Stimulated activated CD4-positive, alpha-beta T cell treated with anti-CD3 and anti-CD28 coated beads, Interleukin-12 subunit alpha, Interleukin-12 subunit beta, amount 100 ng/mL, for 48 hours (primary cell): ENCODE measurements at regions not wholly inside any gene's neighbourhood (a gene's known extent, or its start where the extent isn't known, plus 50 kb on each side); places are given as distances from the start of the nearest gene placed in this dataset.
"Not testable (repeated sequence)": the region's sequence is repeated elsewhere in the genome, so short reads cannot be mapped to it uniquely, and the experiment has no call there.

Experiments
- DNase-seq, 3 donors: peaks; one replicate each; pipeline ENCODE4 v3.0.0-alpha.2; 2020; ENCODE audit warnings: low read depth in 2 of 3, low spot score in 1 of 3

DNA sequence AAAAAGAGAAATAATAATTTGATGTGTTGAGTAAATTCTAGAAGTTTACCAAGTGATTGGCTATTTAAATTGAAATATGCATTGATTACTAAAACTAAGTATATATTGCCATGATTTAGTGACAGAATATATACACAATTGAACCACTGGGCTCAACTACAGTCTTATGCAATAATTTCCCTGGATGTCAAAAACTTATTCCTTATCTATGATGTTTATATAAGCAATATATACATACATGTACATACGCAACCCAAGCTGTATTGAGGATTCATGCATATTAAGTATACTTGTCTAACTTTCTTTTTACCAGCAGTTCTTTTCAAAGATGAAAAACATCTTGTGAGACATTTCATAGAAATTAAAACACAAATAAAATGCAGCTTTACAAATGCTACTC is 165.8 kb downstream of the ZIC4 start:
- DNase-seq, result no peak

DNA sequence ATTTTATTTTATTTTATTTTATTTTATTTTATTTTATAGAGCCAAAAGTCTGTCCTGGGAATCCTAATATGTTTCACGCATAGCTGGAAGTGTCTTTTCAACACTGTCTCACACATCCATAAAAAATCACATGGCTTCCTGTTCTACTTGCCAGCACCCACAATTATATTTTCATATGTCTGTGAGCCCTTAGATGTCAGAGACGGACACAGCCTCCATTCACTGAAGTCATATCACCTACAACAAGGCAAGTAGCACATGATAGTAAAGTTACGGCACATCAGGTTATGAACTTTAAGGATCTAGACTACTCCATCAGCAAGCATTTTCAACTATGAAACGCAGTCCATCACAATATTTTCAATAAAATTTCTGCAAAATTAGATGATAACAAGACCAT is 168.4 kb downstream of the ZIC4 start:
- DNase-seq, result no peak

DNA sequence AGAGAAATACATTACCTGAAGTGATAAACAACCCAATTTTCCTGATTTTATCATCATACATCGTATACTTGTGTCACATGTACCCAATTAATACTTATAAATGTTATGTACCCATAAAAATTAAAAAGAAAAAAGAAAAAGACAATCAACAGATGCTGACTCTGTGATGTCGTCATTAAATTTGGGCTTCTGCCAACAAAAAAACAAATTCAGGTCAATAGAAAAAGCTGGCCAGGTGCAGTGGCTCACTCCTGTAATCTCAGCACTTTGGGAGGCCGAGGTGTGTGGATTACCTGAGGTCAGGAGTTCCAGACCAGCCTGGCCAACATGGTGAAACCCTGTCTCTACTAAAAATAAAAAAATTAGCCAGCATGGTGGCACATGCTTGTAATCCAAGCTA is 174.4 kb downstream of the ZIC4 start:
- DNase-seq, result not testable (repeated sequence)

DNA sequence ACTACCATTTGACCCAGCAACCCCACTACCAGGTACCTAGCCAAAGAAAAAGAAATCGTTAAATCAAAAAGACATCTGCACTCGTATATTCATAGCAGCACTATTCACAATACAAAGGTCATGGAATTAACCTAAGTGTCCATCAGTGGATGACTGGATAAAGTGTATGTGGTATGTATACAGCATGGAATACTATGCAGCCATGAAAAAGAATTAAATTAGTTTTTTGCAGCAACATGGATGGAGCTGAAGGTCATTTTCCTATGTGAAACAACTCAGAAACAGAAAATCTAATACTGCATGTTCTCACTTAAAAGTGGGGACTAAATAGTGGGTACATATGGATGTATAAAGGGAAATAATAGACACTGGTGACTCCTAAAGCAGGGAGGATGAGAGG is 175.2 kb downstream of the ZIC4 start:
- no peak for DNase-seq

DNA sequence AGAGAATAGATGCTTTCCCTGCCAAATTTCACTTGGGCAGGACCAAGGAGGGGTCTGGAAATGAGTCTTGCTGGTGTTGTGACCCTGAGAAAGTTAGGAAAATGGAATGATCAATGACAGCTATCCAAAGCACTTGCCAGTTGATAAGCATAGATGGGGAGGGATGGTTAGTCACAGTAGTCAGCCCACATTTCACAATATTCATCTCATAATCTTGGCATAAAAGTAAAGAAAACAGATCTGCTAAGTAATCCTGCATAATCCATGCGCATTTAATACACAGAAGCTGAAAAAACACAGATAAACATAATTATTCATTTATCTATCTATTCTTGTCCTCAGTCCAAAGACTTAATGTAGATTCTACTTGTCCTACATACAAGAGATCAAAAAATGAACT is 184.1 kb downstream of the ZIC4 start:
- no peak for DNase-seq

DNA sequence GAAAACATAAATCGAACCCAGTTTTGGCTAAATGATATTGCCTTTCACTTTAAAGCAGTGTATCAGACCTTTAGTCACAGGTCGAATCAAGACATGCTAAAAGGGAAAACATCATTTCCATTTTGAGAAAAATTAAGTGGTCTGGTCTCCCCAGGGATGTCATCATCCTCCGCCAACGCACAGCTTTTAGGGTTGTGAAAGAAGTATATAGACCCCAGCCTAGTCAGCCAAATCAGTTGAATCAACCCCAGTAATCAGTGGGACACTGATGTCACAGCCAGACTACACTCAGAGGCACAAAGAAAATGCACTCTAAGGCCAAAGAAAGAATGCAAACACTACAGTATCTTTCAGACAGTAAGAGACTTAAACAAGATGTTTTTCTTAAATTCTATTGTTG is 187.4 kb downstream of the ZIC4 start:
- no peak for DNase-seq

DNA sequence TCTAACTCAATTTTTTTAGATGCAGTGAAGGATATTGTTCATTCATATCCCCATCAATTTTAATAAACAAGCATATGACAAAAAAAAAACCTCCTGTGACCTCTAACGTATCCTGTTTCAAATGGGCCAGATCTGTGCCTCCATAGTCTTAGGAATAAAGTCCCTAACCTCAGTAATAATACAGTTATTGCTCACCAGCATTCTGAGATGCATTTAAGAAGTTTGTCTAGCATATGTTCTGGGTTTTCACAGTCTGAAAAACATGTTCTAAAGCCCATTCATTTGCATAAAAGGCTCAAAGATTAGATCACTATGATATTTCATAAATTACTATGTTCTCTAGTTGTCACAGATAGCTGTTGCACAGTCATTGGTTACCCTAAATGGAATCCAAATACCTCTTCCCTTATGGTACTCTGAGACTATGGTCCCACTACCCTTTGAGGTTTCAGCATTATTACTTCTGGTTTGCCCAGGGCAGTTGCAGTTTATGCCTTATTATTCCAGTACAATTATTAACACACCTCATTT is 190.1 kb downstream of the ZIC4 start:
- no peak for DNase-seq

DNA sequence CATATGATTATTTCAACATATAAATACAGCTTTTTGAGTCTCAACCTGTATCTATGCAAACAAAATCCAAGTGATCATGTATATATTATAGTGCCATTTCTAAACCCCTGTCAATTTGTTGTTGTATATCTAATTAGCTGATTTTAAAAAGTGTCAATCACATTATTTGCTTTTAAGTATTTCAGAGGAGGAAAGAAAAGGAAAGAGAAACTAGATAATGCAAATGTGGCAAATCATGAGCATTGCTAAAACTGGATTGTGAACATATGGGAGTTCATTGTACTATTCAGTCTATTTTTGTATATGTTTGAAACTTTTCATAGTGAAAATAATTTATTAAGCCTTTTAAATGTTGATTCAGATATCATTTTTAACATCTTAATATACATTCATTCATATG is 190.7 kb downstream of the ZIC4 start:
- no peak for DNase-seq

DNA sequence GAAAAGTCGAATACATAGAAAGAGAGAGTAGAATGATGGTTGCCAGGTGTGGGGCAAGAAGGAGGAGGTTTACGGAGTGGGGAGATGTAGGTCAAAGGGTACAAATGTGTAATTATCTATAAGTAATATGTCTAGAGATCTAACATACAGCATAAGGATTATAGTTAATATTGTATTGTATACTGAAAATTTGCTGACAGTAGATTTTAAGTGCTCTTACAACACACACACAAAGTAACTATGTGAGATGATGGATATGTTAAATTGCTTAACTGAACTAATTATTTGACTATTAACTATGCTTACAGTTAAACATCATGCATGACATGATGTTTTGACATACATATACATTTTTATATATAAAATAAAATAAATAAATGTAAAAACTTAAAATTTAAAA is 192.7 kb downstream of the ZIC4 start:
- no peak for DNase-seq

DNA sequence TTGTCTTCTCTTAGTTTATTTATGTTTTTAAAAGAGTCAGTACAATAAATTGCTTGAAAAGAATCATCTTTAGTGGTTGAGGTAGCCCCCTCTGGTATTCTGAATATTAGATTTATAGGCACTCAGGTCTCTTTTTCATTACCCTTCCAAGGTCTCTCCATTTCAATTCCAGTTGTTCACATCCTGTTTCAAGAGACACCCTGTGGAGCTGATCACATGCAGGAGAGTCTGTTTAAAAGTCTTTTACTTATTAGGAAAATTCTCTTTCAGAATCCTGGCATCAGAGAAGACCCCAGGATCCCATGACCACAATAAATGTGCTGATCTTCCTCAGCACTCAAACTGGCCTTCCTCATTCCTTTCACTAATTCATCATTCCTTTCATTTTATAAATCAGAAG is 195.7 kb downstream of the ZIC4 start:
- no peak for DNase-seq

DNA sequence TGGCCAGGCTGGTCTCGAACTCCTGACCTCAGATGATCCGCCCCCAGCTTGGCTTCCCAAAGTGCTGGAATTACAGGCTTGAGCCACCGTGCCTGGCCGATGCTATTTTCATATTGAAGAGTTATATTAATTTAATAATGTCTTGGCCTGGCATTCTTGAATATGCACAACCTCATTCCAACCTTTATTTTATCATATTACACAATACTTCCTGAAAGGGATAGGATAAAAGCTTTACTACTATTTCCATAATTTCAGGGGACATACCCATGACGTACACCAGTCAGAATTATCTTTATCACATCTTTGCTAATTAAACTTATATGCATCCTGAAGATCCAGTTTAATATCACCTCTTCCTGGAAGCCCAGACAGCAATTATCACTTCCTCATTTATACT is 205.3 kb downstream of the ZIC4 start:
- DNase-seq, result no peak

DNA sequence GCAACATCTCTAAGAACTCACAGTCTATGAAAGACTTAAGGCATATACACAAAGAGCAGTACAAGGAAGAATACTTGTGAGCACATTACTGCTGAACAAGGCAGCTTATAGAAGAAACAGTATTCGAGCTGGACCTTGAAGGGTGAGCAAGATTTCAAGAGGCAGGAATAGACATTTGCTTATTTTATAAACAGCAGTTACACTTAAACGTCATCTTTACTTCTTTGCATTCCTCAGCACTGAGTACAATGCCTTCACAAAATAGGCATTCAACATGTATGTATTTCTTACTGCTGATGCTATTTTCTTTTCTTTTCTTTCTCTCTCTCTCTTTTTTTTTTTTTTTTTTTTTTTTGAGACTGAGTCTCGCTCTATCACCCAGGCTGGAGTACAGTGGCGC is 205.8 kb downstream of the ZIC4 start:
- no peak for DNase-seq

DNA sequence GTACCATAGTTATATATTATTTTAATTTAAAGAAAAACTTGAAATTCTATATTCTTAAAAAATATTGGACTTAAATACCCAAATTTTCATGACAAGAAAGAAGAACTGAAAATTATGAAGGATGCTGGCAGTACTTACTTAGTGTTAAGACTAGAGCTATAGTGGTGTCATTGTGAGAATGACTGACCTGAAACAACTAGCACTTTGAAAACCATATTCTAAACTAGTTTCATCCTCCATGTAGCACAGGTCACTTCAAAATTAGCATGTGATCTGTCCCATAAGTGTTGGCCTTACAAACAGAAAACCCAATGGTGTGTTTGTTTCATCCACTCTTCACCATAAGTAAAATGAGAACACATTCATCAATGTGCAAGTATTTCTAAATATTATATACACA is 208.6 kb downstream of the ZIC4 start:
- no peak for DNase-seq

DNA sequence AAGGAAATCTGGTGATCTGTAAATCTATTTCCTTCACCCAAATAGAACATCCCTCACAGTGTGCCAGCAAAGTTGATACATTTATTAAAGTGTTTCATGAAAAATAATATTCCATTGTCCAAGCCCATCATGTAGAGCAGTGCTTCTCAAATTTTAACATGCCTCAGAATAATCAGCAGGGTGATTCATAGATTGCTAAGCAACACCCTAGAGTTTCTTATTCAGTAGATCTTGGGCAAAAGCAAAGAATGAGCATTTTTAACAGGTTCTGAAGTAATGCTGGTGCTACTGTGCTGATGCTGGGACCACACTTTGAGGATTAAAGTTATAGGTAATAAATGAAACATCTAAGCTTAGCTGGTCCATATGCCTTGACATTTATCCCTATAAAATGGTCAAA is 210.5 kb downstream of the ZIC4 start:
- no peak for DNase-seq

DNA sequence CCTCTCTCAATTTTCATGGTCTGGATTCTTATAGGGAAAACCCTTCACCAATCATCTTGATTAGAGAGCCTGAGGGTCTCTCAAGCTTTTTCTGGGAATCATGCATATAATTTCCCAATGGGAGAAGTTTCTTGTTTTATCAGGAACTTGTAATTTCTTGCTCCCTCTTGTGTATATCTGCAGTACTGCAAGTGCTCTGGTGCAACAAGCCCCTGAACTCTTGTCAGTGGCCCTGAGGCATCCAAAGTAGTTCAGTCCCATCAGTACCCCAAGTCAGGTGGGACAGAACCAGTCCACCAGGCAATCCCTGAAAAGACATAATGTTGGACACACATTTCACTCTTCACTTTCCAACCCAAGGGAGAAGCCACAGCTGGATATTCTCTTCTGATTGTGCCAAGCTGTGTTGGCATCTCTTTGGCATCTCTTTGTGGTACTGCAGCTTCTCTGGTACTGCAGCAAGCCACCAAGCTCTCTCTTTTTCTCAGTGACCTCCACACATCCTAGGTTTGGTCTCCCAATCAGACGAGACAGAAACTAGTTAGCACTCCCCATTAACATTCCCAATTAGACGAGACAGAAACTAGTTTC is 214.5 kb downstream of the ZIC4 start:
- DNase-seq, result peak in 1 of 3 donors; percentile 0

DNA sequence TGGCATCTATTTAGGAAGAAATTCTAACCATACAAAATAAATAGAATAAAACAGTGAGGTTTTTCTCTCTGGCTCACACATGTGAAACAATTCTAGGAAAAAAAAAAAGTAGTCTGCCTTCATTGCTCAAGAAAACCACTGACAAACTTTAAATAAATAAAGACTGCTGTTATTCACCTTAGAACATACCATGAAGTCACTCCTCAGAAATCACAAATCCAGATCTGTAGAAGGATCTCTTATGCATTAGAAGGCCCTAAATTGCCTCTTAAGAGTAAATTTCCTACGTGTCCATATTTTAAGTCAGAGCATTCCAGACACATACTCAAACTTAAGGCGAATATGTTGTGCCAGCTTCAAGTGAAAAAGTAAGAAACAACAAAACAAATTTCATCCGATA is 217.3 kb downstream of the ZIC4 start:
- no peak for DNase-seq

DNA sequence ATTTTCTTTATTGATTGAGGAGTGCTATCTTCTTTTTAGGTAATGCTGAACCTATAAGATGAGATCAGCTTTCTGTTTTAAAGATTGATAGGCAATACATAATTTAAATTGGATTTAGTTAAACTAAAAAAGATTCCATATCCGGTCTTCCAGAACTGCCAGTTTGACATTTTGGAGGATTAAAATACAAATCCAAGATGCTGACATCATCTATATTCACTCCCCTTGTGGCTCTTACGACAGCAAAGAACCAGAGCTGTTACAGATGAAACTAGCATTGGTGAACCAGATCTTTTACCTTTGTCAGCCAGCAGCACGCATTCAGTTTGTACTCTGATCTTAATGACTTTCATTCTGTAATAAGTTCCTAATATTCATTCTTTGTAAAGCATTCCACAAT is 218.7 kb downstream of the ZIC4 start:
- no peak for DNase-seq

DNA sequence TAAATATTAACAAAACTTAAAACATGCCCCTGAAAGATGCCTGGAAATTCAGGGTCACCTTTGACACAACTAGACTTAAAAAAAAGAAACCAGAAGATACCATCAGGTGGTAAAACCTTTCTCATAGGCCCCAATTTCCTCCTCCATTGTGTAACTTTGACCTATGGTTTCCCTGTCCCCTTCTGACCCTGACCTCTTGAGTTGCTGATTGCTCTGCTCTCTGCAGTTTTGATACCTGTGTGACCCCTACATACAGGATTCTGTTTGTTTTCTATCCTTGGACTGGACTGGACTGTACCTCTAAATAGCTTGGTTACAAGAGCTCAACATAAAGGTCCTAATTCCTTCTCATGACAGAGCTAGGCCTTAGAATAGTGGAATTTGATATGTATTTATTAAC is 220.6 kb downstream of the ZIC4 start:
- no peak for DNase-seq

DNA sequence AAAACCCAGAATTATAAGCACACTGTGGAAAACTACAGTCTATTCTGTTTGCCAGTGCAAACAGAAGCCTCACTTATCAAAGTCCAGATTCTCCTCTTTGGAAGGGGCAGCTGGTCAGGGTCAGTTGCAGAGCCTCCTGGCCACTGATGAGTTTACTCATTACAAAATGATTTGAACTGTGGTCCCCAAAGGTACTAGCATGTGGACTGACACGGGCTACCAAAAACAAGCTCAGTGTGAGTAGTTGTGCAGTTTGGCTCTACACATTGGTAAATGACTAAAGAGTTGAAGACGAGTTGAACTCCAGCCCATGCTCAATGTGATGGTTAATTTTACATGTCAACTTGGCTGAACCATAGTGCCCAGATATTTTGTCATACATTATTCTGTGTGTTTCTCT is 221.5 kb downstream of the ZIC4 start:
- DNase-seq, result no peak

DNA sequence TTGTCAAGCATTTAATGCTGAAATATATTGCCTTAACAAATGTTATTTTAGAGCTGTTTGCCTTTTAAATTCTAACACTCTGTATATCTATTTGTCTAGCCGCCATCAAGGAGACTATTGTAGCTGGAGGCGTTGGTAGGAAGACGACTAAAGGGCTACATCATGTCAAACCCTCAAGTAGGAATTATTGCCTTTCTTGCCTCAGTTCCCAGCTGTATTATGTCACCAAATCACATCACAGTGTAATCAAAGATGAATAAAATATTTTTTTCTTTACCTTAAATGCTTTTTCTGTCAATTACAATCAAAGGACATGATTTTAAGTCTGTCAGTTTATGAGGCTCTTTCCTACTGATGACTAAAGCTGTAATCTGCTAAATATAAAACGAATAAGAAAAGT is 233.1 kb downstream of the ZIC4 start:
- no peak for DNase-seq

DNA sequence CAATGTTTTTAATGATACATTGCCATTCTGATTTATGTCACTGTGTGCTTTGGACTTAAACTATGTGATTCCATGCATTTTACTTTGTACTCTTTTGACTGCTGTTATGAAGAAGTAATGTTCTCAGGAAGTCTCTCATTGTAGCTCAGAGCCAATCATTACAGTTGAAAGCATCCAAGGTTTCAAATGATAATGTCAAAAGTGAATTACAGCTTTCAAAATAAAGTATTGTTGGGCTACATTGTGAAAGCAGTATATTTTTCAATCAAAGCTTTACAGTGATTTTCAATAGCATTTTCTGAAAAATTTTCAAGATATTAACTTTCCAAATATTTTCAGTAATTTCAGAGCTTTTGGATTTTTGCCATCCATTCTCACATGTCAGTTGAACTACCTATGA is 243.6 kb downstream of the ZIC4 start:
- DNase-seq, result no peak

DNA sequence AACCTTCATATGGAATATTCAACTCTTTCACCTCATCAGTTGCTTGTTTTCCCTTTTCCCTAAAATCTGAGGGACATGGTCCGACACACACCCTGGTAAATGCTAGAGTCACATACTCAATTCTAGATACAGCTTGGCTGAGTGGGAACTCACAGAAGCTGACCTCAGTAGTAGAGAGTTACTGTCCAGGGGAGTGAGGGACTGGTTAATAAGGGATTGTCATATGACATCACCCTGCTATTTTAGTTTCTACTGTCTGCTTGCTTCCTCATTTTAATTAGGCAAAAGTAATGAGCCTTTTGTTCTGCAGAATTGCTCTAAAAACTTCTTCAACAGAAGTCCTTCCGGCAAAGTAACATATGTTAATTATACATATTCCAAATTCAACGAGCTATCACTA is 244.5 kb downstream of the ZIC4 start:
- DNase-seq, result no peak

DNA sequence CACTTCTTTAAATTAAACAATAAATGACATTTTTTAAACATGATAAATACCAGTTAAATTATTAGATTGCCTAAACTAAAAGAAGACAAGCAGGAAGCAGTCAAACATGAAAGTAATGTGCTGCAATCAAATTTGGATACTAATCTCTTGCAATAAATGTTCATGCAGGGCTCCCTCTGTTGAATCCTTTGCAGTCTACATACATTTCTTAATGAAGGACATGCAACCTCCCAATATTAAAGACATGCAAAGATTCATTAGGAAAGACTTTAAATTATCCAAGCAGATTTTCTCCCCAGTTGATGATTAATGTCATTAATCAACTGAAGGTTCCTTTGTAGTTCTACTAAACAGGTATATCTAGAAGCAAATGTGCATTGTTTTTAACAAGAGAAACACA is 245.4 kb downstream of the ZIC4 start:
- no peak for DNase-seq

DNA sequence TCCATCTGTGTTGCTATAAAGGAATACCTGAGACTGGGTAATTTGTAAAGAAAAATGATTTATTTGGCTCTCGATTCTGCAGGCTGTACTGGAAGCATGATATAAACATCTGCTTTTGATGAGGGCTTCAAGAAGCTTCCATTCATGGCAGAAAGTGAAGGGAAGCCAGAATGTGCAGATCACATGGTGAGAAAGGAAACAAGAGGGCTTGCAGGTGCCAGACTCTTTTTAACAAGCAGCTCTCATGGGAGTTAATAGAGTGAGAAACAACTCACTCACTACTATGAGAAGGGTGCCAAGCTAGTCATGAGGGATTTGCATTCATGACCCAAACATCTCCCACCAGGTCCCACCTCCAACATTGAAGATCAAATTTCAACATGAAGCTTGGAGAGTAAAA is 247.2 kb downstream of the ZIC4 start:
- DNase-seq, result no peak
